ENCODE measurements at regions not wholly inside any gene's neighbourhood (a gene's known extent, or its start where the extent isn't known, plus 50 kb on each side); places are given as distances from the start of the nearest gene placed in this dataset.
"Not testable (repeated sequence)": the region's sequence is repeated elsewhere in the genome, so short reads cannot be mapped to it uniquely, and the experiment has no call there.

DNA sequence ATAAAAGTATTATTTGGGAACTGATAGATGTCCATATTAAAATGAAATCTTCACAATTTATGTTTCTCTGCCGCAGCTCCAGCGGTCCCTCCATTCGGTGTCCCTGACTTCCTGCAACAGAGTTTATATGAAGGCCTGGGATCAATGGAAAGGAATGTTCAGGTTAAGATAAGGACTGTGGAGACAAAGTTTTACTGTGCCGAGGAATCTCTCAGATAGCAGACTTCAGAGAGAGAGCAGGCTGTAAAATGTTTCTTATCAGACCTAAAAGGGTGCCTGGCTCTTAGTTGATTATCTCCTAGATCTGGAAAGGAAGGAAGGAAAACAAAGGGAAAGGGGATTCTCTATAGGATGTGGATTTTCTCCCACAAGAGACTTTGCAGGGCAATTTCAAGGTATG, 193.7 kb upstream of the PIEZO2 start:
- DNase-seq (ENCODE audit: low spot score), result no peak
- intact Hi-C loops (cut with DNase I), result no loop called here

GRCh38 chr18:11342115-11342514, 192.7 kb upstream of the PIEZO2 start:
- DNase-seq (ENCODE audit: low spot score); intact Hi-C loops (cut with DNase I): not testable (repeated sequence)

DNA sequence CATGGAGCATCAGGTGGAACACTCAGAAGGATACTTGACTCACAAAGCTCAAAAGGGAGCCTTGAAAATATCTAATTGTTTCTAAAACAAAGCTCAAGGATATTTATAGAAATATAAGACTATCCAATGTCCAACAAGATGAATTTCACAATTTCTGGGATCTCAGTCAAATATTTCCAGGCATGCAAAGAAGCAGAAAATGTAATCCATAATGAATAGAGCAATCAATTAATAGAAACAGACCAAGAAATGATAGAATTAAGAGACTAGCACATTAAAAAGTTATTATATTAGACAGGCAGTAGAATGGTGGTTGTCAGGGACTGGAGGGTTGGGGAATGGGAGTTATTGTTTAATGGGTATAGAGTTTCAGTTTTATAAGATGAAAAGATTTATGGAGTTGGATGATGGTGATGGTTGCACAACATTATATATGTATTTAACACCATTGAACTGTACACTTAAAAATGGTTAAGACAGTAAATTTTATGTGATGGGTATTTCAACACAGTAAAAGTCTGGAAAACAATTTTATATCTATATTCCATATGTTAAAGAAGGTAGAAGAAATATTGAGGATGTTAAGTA, 189.9 kb upstream of the PIEZO2 start:
- intact Hi-C loops (cut with DNase I), result no loop called here
- no peak for DNase-seq (ENCODE audit: low spot score)

DNA sequence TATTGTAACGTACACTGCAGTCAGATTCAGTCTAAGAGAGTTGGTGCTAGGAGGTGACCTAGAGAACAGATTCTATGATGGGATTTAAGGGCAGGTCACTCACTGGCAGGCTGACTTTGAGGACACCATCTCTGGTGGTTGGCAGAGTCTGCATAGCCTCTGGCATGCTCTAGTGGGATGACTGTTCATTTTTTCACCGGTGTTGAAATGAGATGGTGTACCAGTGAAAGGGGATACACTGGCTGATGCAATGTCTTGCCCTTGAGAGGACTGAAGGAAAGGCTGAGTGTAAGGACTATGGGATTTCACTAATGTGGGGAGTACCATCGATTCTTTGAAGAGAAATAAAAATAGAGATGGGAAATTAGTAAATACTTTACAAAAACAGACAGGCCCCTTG, 186.9 kb upstream of the PIEZO2 start:
- intact Hi-C loops (cut with DNase I), result no loop called here

GRCh38 chr18:11327391-11328009, 178.1 kb upstream of the PIEZO2 start:
- intact Hi-C loops (cut with DNase I), result no loop called here
- DNase-seq (ENCODE audit: low spot score), result no peak

More for the DNA sequence above, 186.9 kb upstream of the PIEZO2 start:
- no peak for DNase-seq (ENCODE audit: low spot score)

- intact Hi-C loops (cut with DNase I), result no loop called here
- no peak for DNase-seq (ENCODE audit: low spot score)
Observed at GRCh38 chr18:11324956-11325882, 175.8 kb upstream of the PIEZO2 start.

- intact Hi-C loops (cut with DNase I), result no loop called here
- no peak for DNase-seq (ENCODE audit: low spot score)
Observed at GRCh38 chr18:11324510-11324909, 175.1 kb upstream of the PIEZO2 start.

- intact Hi-C loops (cut with DNase I), result no loop called here
- peak; percentile 83 for DNase-seq (ENCODE audit: low spot score)
Observed at GRCh38 chr18:11323359-11323819, 174.0 kb upstream of the PIEZO2 start.

DNA sequence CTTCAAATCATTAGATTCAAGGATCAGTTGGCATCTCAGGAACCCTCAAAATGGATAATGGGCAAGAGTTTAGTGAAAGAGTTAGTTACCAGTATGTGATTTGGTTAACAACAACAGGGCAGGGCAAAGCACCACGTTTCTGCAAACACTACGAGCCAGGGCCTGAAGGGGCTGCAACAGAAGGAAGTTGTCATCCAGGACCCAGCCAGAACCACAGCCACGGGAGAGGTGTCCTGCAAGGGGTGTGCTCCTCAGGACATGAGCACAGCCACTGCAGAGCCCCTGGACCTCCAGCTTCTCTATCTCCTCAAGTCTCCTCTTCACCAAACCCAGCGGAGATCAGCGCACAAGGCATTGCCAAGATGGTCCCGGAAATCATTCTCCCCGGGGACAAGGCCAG, 173.3 kb upstream of the PIEZO2 start:
- no peak for DNase-seq (ENCODE audit: low spot score)
- intact Hi-C loops (cut with DNase I), result no loop called here

DNA sequence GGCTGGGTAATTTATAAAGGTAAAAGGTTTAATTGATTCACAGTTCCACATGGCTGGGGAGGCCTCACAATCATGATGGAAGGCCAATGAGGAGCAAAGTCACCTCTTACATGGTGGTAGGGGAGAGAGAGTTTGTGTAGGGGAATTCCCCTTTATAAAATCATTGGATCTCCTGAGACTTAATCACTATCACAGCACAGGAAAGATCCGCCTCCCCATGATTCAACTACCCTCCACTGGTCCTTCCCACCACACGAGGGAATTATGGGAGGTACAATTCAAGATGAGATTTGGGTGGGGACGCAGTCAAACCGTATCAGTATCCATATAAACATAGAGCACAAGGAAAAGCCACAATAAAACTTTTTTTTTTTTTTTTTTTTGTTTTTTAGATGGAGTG, 172.6 kb upstream of the PIEZO2 start:
- intact Hi-C loops (cut with DNase I), result no loop called here
- DNase-seq (ENCODE audit: low spot score), result no peak

DNA sequence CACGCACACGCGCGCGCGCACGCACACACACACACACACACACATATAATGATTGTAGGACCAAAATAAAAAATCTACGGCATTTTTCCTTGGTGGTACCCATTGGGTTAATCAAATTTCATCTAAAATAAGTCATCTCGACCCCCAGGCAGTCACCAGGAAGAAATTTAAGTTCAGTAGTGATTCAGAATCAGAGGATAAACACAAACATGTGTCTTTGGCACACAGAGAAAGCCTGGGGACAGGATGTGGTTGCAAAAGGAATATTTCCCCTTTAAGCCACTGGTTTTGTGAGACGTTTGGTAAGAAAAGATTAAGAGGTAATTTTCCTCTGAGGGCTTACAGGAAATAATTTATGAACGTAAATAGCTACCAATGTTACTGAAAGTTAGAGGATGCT, 171.6 kb upstream of the PIEZO2 start:
- DNase-seq (ENCODE audit: low spot score), result no peak
- intact Hi-C loops (cut with DNase I), result no loop called here

- intact Hi-C loops (cut with DNase I), result no loop called here
- no peak for DNase-seq (ENCODE audit: low spot score)
Observed at GRCh38 chr18:11316546-11316945, 167.2 kb upstream of the PIEZO2 start.

DNA sequence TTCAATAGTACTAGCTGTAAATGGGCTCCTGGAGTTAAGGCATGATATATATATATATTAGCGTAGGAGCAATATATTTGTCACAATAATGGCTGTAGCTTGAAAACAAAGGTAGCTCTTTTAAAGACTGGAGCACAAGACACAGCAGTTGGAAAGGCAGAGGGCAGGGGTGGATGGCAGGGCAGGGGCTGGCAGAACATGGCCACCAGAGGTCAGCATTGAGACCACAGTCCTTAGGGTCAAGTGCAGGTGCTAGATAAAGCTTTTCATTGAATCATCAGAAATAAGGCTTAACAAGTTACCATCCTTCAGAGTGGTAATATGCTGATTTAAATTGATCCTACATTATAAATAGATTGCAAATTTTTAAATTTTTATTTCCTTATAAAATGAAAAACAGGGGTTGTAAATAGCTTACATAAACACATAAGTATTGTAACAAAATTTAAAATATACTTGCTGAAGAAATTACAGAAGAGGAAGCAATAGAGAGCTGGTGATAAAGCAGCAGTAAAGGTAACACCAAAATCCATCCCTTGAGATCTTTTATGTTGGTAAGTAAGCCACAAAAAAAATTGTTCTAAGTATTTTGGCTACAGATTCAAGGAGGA, 161.2 kb upstream of the PIEZO2 start:
- DNase-seq (ENCODE audit: low spot score), result no peak
- intact Hi-C loops (cut with DNase I), result no loop called here

DNA sequence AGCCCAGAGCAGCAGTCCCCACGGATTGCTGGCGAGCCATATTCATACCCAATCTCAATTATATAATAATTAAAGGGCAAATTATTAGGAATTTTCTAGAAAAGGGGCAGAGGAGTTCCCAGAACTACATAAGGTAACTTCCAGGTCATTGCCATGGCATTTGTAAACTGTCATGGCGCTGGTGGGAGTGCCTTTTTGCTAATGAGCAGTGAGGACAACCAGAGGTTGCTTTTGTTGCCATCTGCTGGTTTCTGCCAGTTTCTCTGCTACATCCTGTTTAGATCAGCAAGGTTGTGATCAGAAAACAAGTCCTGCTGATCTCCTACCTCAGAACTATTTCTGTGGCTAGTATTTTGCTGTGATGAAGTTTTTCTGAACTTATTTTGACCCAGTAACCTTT, 159.8 kb upstream of the PIEZO2 start:
- intact Hi-C loops (cut with DNase I), result no loop called here
- no peak for DNase-seq (ENCODE audit: low spot score)

DNA sequence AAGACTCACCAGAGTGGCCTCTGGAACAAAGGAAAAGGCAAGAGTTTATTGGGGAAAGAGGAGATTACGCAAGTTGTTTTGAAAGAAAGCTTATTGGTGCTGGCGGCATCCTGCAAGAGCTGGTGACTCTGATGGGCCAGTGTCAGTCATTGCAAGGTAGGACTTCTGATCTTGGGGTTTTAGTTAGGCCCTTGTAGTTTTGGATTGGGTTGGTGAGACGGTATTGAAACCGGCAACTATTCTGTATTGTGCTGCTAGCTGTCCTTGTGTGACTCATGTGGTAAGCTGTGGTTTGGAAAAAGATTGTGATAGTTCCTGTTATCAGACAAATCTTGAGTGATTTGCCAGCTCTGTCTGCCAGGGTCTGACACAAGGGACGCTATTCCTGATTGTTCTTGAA, 159.1 kb upstream of the PIEZO2 start:
- intact Hi-C loops (cut with DNase I), result no loop called here
- DNase-seq (ENCODE audit: low spot score), result no peak

GRCh38 chr18:11307716-11308115, 158.3 kb upstream of the PIEZO2 start:
- DNase-seq (ENCODE audit: low spot score), result no peak
- intact Hi-C loops (cut with DNase I), result no loop called here

GRCh38 chr18:11305507-11305906, 156.1 kb upstream of the PIEZO2 start:
- intact Hi-C loops (cut with DNase I), result no loop called here
- no peak for DNase-seq (ENCODE audit: low spot score)

- intact Hi-C loops (cut with DNase I), result no loop called here
Observed at GRCh38 chr18:11304928-11305327, 155.6 kb upstream of the PIEZO2 start.

GRCh38 chr18:11296946-11297345, 147.6 kb upstream of the PIEZO2 start:
- intact Hi-C loops (cut with DNase I), result no loop called here
- DNase-seq (ENCODE audit: low spot score), result no peak

More at GRCh38 chr18:11304928-11305327, 155.6 kb upstream of the PIEZO2 start:
- no peak for DNase-seq (ENCODE audit: low spot score)

DNA sequence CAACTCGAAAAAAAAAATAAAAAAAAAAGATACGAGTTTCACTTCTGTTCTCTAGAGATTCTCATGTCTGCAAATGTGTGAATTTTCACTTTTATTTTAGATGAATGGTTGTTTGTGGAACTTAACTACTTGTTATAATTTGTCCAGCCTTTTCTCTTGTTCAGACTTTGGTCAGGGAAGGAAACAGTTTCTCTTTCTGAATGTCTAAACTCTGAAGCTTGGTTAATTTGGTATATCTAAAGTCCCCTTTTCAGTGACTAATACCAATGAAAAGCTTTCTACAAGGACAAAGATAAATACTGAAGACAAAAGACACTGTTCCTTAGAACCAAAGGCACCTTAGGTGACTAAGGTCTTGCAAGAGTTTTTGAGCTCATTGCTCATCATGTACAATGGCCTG, 144.4 kb upstream of the PIEZO2 start:
- intact Hi-C loops (cut with DNase I), result no loop called here
- DNase-seq (ENCODE audit: low spot score), result no peak
